GM23248 (cell line): ENCODE measurements at regions not wholly inside any gene's neighbourhood (a gene's known extent, or its start where the extent isn't known, plus 50 kb on each side); places are given as distances from the start of the nearest gene placed in this dataset.

Experiments used
- EZH2 ChIP-seq: fragments of 200-600 bp; sonication (generic); IDR thresholded peaks from 2 replicates; pipeline ENCODE4 v1.6.1; 2018; ENCODE audit warnings: antibody characterized with exemption, mild to moderate bottlenecking; ENCODE audit not compliant: insufficient read depth, poor library complexity, severe bottlenecking
- EZH2phosphoT487 ChIP-seq: fragments of 200-600 bp; sonication (generic); IDR thresholded peaks from 2 replicates; pipeline ENCODE4 v1.6.1; 2018; ENCODE audit warnings: antibody characterized with exemption, moderate library complexity, mild to moderate bottlenecking, low read depth; ENCODE audit not compliant: insufficient read depth

- no peak for TF ChIP-seq EZH2phosphoT487
- TF ChIP-seq EZH2, result no peak
Measured at GRCh38 chr1:22224631-22225030, 81.7 kb upstream of the WNT4 start.
